GM19467 (cell line): ENCODE measurements at regions not wholly inside any gene's neighbourhood (a gene's known extent, or its start where the extent isn't known, plus 50 kb on each side); places are given as distances from the start of the nearest gene placed in this dataset.
A peak's percentile ranks its signal among the peaks of the same experiment; 100 is the strongest.
"Not testable (repeated sequence)": the region's sequence is repeated elsewhere in the genome, so short reads cannot be mapped to it uniquely, and the experiment has no call there.

Source experiments
- ATAC-seq: cut with Tn5 transposase; IDR thresholded peaks from one replicate; pipeline ENCODE4 v1.9.1; 2021; ENCODE audit warnings: mild to moderate bottlenecking, moderate library complexity; ENCODE audit not compliant: unreplicated experiment

DNA sequence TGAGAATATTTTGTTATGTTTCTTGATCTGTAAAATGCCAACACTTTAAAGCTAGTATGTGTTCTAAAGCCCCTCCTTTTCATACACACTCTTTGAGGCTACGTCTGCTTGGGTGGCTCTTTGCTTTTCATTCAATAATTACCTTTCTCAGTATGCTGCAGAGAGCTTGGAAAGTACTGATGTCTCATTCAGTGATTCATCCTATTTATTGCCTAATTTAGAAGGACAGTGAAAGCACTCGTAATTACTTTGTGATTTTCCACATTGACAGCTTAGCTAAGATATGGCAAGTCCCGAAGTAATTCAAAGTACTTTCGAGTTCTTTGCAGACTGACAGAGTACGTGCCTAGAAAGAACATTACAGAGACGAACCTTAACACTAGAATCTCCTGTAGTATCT lies 57.2 kb downstream of the BMP15 start:
- ATAC-seq, result no peak

DNA sequence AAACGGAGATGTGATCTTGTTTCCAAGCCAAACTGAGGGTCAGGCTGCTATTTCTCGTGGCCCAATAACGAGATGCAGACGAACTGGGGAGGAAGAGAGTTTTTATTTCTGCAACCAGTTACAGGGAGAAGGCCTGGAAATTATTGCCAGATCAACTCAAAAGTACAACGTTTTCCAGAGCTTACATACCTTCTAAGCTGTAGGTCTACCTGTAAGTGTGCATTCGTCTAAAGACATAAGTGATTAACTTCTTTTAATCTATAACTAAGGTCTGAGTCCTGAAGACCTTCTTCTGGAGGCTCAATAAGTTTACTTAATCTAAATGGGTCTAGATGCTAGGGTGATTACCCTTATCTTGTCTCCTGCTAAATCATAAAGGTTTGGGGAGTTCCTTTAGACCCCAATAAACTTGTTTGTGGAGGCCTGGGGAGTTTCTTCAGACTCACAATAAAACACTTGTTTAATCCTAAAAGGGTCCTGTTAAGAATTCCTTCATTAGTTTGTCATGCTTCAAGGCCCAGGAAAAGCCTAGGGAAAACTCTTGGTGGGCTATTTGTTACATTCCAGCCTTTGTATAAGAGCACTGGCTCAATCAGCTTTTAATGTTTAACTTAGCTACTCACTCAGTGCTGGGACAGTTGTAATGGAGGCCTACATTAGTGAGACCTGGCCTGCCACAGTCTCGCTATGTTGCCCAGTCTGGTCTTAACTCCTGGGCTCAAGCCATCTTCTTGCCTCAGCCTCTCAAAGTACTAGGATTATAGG lies 58.5 kb downstream of the BMP15 start:
- not testable (repeated sequence) for ATAC-seq

DNA sequence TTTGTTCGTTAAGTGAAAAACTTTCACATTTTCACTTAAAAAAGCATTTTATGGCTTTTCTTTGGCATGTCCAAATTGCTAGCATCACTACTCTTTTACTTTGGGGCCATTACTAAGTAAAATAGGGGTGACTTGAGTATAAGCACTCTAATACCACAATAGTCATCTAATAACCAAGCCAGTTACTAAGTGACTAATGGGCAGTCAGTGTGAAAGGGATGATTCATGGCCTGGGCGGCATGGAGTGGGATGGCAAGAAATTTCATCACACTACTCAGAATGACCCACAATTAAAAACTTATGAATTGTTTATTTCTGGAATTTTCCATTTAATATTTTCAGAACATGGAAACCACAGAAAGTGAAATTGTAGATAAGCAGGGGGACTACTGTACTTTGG lies 60.9 kb downstream of the BMP15 start:
- no peak for ATAC-seq

DNA sequence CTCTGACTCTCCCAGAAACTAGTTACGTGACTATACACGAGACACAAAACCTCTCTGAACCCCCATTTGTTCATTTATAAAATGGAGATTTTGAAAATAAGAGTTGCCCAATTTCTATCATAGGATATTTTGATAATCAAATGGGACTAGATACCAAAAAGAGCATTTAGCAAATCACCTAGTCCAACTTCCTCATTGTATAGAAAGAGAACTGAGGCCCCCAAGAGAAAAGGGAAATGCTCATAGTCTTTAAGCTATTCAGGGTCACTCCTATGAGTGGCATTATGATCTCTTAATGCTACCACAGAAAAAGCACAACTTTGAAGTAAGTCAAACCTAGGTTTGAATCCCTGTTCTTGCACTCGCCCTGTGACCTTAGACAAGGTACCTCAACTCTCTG lies 62.7 kb downstream of the BMP15 start:
- no peak for ATAC-seq

DNA sequence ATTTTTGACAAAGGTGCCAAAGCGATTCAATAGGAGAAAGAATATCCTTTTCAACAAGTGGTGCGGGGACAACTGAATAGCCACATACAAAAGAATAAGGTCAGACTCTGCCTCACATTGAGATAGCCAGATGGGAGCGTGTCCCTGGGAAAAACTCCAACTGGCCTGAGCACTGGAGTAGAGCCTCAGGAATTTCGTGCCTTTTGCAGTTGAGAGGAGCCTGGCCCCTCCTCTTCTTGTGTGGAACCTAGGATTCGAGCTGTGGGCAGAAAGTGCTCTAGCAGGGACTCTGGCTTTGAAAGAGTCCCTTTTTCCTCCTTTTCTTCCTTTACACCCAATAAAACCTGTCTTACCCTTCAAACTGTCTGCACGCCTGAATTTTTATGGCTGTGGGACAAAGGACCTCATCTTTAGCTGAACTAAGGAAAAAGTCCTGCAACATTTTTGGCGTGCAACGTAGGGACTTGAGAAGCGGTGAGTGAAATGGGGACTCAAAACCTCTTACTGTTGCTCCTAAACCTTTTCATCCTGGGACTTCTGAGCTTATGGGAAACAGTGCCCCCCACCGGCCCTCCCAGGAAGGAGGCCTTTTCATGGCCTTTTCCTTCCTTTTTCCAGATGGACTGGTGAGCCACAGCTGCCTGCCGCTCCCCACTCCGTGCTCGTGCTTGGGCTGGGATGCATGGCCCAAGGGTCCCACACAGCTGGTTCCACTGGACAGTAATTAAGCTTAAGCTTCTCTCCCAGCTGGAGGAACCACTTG lies 68.6 kb downstream of the BMP15 start:
- ATAC-seq, result no peak

DNA sequence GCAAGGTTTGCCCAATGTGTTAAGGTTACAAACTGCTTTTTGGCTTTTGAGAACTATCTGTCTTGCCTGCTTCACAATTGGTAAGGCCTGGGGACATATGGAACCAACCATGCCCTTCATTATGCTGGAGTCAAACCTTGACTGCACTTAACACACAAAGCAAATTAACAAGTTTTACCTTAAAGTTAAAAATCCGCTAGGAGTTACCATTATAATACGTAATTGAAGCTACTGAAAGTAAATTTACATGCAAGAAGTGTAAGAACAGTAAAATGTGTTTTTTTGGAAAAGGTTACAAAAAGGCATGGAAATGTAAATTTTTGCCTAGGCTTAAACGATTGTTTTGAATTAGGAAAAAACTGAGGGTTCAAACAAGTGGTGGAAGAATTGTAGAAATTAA lies 69.7 kb downstream of the BMP15 start:
- no peak for ATAC-seq

DNA sequence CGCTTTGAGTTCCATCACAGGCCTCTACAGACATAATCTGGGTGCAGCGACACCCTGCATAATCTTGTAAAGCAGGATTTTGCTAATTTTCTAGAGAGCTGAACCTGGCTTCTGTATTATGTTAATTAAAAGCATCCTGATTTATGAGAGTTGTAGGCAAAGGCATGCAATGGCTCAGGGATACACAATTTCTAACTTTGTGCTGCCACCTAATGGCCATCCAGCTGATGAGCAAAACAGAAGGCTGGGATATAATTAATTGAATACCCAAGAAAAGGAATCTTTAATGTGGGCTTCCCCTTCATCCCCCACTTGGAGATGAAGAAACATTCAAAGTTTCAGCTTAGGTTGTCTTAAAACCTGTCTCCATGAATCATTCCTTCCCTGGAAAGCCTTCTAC lies 78.1 kb downstream of the BMP15 start:
- ATAC-seq, result no peak

DNA sequence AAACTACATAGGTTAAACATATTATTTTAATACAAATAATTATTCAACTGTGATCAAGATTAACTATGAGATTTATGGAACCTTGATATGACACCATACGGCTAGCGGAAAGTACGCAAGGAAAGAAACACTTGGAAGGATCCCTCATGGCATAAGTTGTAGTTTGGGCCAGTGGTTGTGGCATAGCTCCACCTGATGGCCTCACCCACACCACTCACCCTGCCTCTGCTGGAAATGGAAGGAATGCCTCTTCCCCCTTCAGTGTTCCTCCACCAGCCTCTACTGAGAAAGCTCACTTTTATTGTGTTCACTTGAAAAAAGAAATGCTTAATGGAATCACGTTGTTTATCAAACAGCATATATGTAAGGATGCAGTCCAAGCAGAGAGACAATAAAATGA lies 86.4 kb downstream of the BMP15 start:
- ATAC-seq, result no peak

DNA sequence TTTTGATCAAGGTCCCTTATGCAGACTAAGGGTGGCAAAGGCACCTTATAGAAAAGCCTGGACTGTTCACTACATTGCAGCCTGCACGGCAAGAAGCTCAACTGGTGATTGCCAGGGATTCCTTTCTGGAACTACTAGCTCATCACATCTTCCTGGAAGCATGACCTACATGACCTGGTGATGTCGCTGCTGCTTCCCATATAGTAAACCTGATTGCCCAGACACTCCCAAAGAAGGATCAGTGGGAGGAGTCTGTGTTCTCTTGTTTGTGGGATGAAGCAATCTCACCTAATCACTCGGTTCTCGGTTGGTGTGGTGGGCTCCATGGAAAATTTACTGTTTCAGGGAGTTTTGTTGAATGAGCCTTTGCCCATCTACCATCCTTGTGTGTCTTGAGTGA lies 89.8 kb downstream of the BMP15 start:
- ATAC-seq, result not testable (repeated sequence)

DNA sequence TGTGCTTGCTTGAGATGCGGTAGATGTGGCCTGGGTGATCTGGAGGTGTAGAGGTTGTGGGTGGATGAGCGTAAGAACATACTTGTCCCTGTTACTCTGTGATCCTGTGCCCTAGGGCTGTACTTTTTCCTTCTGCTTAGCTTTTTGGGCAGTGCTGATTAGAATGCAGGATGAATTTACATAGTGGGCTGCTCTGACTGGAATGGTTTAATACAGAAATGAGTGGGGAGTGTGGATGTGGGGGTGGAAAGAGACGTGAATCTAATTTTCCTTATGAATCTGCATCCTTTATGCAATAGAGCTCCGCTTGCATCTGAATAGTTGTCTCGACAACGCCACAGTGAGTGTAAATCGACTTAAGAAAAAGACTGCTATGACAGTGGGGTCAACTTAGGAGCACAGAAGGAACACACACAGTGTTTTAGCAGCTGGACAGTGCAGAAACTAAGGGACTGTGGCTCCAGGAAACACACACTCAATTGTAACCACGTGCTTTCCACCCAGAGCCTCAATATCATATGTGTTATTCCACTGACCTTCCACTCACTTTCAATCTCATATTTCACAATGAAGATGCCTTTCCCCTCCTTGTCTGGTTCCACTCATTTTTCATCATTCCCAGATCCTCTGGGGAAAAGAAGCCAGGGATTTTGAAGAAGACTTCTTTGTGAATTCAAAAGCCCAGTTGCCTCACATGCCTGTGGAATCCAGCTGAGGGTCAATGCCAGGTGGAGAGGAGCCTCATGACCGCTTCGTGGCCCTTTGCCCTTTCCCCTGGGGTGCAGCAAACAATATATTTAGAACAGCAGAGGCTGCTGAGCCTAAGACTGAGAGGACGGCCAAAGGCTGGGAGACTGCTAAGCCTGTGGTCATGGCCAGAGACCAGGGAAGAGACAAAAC lies 91.4 kb downstream of the BMP15 start:
- not testable (repeated sequence) for ATAC-seq

DNA sequence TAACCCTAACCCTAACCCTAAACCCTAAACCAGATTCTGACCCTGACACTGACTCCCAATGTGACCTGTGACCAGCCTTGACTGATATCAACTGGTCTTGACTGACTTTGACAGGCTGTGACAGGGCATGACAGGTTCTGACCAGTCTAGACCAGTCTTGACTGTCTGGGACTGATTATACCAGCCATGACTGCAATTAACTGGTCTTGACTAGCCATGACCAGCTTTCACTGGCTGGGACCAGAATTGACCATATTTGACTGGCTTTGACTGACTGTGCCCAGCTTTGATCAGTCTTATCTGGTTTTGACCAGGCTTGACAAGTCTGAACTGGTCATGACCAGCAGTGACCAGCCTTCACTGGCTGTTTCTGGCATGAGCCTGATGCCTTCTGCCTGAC lies 95.5 kb downstream of the BMP15 start:
- no peak for ATAC-seq

DNA sequence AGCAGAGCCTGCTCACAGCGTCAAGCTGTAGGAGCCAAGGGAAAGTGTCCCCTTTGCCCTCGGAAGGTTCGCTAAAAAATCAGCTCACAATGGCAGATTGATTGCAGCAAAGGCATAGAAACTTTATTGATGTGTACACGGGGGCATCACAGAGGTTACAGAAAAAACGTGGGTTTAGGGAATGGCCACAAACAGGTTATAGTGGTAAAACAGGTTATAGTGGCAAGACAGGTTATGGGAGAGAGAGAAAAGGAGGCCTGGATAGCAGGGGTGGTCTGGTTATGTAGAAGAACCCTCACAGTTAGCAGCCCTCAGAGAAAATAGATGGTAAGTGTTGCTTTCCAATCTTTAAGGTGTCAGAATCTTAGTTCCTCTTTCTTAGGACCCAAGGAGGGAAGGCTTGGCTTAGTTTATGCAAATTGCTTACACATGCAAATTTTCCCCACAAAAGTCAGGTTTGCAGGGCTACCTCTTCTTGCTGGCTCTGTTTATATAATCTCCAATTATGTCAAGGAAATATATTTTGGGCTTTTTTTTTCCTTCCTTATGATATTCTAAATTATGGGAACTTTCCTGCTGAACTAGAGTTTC lies 113.7 kb downstream of the BMP15 start:
- peak; percentile 82 for ATAC-seq

DNA sequence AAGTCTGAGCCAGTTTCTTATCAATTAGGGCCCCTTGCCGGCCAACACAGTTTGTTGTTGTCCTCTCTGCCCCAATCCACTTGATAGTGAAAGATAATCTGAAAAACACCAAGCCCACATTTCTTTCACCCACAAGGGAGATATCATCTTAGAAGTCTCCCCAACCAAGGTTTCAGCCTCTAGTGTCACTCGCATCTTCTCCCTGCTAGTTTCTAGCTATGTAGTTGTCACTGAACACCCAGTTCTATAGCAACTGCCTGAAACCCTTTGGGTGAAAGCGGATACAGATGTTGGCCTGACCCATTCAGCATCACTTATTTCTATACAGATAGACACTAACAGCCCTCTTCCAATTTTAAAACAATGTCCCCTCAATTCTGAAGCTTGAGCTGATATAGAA lies 116.3 kb downstream of the BMP15 start:
- no peak for ATAC-seq

DNA sequence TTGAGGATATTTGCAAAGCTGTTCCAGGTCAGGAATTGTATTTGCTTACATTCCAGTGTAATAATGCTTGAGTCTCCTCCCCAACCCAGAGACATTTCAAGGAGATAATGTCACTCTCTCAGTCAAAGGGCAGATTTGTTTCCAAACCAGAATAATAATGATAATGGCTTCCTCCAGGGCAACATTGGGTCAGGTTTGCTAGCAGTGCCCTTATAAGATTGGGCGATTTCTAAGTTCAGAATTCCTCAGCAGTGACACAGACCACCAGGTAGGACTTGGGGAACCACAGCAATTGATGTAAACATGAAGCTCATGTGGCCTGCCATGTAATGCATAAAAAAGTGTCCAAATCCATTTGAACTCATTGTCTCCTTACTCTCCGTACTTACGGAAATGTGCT lies 125.2 kb downstream of the BMP15 start:
- no peak for ATAC-seq

DNA sequence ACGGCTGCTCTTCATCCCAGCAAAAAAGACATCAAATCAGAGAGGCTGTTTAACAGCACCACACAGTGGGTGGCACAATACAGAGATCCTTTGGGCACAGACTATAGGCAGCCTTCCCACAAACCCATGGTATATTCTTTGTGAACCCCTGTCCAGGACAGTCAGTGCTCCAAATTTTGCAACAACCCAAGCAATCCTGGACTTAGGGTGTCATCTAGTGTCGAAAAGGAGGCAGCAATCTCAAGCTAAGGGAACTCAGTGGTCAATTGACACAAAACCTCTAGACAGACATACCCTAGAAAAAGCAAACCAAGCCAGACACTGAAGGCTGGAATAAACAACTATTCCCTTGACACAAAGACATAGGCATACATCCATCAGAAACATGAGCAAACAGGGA lies 137.4 kb downstream of the BMP15 start:
- no peak for ATAC-seq

DNA sequence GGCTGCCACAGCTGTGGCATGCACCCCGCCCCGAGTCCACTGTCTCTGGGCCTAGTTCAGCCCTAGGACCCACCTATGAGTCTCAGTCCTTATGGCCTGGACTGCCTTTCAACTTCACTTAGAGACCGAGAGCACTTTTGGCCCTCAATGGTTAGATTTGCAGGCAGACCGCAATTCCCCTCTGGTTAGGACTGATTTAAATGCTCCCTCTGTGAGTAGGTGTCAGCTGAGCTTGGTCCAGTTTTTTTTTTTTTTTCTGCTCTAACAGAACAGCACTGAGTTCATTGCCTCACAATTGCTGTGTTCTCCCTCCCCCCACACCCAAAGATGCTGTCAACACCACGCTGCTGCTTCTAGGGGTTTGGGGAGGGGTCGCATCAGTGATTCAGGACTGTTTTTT lies 143.2 kb downstream of the BMP15 start:
- ATAC-seq, result no peak

DNA sequence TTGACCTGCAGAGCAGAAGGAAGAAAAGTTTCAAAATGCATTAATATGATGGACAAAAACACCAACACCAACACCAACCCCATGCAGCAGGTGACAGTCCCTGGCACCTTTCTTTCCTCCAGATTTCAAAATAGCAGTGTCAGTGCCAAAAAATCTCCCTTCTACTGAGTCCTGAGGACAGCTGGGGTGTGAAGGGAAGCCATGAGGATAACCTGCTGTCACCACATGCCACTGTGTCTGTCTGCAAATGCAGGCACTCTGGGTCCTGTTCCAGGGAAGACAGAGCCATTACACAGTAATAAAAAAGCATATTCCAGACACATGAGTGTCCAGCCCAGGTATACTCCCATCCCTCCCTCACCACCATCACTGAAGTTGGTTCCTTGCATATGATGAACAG lies 187.5 kb downstream of the BMP15 start:
- ATAC-seq, result no peak

DNA sequence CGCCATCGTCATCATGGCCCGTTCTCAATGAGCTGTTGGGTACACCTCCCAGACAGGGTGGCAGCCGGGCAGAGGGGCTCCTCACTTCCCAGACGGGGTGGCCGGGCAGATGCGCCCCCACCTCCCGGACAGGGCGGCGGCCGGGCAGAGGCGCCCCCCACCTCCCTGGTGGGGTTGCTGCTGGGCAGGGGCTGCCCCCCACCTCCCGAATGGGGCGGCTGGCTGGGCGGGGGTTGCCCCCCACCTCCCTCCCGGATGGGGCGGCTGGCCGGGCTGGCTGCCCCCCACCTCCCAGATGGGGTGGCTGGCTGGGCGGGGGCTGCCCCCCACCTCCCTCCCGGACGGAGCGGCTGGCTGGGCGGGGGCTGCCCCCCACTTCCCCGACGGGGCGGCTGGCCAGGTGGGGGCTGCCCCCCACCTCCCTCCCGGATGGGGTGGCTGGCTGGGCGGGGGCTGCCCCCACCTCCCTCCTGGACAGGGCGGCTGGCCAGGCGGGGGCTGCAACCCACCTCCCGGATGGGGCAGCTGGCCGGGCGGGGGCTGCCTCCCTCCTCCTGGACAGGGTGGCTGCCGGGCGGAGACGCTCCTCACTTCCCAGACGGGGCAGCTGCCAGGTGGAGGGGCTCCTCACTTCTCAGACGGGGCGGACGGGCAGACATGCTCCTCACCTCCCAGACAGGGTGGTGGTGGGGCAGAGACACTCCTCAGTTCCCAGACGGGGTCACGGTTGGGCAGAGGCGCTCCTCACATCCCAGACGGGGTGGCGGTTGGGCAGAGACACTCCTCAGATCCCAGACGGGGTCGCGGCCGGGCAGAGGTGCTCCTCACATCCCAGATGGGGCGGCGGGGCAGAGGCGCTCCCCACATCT lies 208.8 kb downstream of the BMP15 start:
- not testable (repeated sequence) for ATAC-seq

DNA sequence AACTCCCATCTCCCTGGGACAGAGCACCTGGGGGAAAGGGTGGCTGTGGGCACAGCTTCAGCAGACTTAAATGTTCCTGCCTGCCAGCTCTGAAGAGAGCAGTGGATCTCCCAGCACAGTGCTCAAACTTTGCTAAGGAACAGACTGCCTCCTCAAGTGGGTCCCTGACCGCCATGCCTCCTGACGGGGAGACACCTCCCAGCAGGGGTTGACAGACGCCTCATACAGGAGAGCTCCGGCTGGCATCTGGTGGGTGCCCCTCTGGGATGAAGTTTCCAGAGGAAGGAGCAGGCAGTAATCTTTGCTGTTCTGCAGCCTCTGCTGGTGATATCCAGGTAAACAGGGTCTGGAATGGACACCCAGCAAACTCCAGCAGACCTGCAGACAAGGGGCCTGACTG lies 206.9 kb upstream of the NUDT10 start:
- ATAC-seq, result not testable (repeated sequence)

DNA sequence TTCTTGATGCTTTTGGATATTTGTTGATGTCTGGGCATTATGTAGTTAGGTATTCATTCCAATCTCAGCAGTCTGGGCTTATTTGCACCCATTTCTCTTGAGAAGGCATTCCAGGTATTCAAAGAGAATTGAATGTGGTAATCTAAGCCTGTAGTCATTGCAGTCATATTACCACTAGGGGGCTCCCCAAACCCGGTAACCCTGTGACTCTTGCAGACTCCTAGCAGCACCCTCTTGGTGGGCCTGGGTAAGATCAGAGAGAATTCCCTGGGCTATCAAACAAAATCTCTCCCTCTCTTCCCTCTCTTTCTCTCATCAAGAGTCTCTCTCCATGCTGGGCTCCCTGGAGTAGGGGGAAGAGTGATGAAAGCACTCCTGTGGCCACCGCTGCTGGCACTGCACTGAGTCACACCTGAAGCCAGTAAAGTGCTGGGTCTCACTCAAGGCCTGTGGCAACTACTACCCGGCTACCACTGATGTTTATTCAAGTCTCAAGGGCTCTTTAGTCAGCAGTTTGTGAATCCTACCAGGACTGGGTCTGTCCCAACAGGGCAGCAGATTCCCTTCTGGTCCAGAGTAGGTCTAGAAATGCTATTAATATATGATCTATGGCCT lies 187.7 kb upstream of the NUDT10 start:
- peak; percentile 81 for ATAC-seq
